ENCODE measurements at regions not wholly inside any gene's neighbourhood (a gene's known extent, or its start where the extent isn't known, plus 50 kb on each side); places are given as distances from the start of the nearest gene placed in this dataset.

DNA sequence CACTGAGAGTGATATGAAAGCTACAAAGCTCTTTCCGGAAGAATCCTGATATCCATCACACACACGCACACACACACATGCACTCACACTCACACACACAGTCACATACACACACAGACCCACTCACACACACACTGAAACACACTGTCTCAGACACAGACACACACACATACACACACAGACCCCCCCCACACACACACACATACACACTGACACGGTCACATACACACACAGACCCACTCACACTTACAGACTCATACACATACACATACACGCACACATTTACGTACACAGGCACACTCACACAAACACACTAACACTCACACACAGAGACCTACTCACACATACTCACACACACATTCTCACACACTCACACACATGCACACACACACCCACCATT, 58.6 kb downstream of the LIG4 start:
- no peak for DNase-seq

DNA sequence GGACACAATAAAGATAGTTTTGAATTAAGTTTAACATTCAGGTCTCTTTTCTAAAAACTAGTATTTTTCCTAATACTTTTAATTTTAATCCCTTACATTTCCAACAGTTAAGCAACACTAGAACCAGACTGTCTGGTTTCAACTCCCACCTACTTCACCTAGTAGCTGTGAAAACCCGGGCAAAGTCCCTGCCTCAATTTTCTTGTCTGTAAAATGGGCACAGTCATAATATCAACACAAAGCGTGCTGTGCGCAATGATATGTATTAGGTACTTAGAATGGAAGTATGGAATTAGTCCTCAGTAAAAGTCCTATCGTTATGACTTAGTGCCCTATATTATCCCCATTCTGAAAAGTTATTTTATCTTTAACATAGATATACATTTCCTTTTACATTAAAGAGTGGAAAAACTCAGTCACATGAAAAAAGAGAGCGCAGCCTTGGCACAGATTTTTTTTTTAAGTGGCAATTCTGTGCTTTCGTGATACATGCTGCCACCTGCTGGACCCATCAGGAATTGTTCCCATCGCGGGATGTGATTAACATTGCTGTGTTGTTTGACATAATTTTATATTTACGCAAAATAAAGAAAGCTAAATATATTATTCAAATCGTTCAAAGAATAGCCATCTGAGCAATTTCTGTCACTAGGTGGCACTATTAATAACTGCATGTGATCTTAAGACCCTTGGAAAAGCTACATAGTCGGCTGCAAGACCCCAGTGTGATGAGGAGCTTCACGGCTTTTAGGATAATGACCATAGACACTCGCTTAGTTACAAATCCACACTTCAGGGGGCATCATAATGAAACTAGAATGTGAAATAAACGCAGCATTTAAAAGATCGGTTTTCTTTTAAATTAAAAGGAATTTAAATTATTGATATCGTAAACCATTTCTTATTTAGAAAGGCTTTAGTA, 59.9 kb downstream of the LIG4 start:
- no peak for DNase-seq

DNA sequence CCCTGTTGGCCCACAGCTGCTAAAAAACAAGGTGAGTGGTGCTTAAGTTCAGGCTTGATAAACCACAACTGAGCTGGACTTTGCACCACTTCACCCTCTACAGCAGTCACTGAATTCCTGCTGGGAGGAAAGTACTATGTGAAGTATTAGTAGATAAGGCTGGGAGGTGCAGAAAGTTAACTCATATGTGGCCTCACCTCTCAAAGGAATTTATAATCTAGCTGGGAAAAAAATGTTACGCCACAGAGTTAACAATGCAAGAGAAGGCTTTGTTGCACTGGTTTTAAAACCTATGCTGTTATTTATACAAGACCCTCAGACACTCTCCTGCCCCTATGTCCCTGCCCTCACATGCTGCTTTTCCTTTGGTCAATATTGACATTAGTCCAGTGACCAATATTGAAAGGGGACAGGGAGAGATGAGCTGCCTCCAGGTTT, 60.9 kb downstream of the LIG4 start:
- DNase-seq: no peak

DNA sequence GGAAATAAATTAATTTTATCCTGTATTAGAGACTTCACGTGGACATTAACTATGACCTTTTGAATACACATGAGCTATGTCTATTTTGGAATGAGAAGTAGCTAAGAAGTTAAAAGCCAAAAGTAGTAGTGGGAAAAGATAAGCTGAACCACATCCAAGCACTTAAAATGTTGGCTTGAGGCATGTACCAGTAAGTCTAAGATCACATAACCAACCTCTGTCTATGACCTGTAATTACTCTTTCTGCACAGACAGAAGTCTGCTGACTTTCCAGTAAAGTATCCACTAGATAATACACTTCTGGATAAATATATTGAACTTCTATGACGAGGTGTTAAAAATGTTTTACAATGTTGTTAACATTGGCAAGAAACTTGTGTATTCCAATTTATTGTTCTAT, 68.7 kb downstream of the LIG4 start:
- DNase-seq: no peak

DNA sequence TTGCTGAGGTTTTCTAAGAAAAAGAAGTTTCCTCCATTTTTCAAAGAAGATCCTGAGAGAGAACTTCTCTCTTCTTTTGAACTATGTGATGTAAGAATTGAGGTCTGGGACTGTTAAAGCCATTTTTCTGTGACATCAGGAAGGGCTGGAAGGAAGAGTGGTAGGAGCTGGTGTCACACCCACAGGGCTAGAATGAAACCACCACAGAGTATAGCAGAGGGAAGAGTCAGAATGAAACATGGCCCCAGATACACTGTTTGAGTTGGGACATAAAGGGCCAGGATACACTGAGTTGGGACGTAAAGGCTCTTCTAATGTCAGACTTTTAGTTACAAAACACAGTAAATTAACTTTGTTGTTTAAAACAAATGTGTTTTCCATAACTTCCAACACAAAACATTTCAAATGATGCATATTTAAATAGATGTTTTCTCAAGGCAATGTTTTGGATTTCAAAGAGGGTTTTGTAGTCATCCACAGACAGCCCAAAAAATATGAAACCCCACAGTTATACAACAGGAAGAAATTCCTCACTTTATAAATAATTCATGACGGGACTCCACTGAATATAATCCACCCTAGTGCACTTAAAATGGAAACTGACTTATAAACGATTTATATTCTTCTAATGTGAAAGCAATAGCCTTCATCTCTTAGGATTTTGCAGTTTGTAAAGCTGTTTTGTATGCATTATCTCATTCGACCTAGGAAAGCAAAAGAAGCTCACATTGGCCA, 72.5 kb downstream of the LIG4 start:
- DNase-seq: no peak

DNA sequence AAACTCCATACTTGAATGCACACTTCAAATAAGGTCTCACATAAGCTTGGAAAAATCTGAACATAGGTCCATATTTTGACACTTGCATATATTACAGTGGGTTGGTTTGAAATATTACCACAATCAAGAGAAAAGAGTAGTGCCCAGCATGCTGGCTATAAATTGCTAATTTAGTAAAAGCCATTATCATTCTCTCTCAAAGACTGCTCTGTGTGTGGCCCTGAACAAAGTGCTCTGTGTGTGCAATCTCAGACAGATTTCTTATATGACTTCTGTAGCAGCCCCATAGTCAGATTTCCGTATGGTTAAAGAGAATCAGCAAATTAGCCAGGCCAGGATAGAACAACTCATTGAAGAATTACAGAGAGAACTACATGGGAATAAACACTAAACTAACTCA, 78.2 kb downstream of the LIG4 start:
- no peak for DNase-seq

DNA sequence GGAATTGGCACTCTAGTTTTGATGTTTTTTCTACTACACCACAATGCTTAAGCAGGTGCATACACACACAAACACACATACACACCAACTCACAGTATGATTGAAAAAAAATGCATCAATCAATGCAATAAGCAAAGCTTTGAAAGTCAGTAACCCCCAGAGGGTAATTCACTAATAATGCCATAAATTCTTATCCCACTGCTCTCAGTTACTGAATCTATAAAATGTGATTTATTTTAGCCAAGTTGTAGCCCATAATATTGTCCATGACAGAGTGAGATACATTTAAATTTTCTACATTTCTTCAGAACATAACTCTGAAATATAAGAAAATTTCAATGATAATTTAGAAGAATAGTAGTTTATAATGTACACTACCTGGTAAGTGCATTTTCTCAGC, 87.9 kb downstream of the LIG4 start:
- no peak for DNase-seq

DNA sequence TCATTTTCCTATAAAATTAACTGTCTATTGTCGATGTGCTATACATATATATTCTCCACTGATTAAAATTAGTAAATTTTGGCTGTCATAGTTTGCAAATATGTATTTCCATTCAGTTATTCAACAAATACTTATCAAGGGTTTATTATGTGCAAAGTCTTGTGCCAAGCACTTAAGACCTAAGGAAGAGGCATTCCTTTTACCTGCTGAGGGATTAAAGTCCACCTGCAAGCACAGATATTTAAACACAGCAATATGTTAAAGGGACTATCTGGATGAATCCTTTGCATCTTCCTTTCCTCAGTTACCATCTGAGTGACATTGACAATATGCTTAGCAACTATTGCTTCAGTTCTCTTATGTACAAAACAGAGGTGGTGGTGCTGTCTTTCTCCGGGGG, 89.3 kb downstream of the LIG4 start:
- DNase-seq: no peak

DNA sequence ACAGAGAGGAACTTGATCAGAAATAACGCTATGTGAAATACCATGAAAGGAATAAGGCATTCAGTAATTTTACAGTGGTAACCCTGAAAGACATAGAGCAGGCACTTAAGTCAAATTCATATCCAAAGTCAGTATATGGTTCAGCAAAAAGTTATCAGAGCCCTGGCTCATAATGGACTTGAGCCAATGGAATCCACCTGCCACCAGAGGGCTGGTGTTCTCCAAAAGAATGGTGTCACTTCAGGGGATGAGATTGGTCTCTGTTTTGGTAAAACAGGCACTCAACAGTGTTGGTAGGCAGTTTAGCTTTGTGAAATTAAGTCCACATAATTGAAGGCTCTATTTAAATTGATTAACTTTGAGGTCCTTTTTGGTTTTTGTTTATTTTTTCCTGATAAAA, 93.9 kb downstream of the LIG4 start:
- no peak for DNase-seq

DNA sequence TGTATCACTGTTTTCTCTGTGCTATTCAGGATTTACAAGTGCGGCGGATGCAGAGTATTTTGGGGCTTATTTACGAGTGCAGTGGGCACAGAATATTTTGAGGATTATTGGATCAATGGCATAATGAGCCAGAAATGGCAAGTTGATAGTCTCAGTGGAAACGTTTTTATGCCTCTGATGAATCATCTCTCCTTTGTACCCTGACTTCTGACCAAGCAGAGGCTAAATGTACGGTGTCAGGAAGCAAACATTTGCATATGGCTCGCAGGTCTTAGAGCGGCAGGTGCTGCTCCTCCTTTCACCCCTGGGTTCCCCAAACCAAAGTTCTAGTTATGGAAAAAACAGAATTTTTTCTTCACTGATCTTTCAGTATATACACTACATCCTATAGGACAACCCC, 94.5 kb downstream of the LIG4 start:
- DNase-seq: no peak

DNA sequence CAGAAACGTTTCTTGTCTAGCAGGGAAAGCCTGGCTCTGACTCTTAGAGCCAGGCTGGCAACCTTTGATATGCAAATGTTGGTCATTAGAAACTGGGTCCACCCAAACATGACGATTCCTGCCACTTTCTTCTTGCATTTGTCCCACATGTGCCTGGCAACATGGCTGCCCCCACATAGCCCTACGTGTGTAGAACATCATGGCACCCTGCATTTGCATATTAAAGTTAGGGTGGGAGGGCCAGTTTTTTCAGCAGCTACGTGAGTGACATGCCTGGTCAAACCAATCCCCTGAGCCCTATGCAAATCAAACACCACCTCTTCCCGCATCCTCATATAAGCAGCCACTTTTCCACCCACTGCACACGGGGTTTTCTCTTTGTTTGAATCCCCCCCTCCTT, 95.0 kb downstream of the LIG4 start:
- DNase-seq: no peak

DNA sequence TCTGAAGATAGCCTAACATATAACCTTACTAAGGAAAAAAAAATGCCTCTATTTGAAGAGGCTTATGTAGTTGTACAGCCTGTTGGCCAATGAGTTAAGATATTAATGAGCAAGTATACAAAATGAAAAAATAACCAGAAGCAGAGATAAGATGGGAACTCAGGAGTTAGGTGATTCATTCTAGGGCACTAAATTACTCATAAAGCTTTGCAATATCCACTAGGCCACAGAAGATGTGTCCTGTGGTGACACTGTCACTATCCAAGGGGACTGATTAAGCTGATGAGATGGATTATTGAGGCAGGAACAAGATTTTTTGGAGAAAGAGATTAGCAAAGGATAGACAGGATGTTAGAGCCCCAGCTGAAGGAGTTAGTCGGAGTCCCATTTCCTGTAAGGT, 99.6 kb downstream of the LIG4 start:
- no peak for DNase-seq

DNA sequence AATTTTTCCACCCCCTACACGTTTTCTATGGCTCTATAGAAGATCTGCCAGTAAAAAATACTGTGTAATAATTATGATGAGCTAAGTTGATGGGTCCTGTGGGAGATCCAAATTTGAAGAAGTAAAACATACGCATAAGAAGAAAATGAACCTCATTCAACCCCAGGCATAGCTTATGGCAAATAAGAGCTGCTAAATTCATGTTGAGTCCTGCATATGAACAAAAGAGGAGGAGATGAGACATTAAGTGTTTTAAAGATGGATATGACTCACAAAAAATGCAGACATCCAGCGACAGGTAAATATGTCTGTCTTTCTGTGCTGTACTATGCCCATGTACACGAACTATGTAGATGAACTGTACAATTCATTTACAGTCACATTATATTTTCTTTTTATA, 101.9 kb downstream of the LIG4 start:
- no peak for DNase-seq

DNA sequence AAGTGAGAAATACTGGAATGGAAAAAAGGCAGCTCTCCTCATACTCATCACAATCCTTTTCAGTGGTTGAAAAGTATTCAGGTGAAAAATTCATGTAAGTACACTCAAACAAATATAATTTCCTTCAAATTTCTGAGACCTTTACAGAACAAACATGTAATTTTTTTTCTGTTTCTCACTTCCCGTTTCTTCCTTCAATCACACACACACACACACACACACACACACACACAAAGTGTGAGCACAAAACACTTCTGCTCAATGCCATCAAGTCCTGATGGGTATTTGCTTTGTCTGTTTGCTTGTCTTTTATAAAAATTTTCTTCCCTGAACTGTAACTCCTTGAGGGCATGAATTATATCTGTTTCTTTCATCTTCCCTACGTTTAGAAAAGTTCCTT, 110.6 kb downstream of the LIG4 start:
- DNase-seq: no peak

DNA sequence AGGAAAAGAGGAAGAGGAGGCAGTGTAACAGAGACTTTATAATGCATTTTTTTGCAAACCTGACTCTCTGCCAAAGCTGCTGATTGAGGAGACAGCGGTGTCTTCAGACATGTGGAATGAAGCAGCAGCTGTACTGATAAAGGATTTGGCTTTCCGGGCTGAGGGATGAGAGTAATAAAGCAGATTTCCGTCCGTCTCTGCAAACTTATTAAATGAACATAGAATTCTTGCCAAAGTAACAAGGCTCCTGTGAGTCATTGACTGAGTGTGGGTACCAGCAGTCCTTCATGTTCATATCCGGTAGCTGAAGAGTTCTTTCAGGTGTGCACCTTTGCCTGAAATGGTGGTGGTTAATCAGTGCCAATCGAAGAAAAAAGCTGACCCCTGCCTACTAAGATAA, 112.6 kb downstream of the LIG4 start:
- DNase-seq: no peak

DNA sequence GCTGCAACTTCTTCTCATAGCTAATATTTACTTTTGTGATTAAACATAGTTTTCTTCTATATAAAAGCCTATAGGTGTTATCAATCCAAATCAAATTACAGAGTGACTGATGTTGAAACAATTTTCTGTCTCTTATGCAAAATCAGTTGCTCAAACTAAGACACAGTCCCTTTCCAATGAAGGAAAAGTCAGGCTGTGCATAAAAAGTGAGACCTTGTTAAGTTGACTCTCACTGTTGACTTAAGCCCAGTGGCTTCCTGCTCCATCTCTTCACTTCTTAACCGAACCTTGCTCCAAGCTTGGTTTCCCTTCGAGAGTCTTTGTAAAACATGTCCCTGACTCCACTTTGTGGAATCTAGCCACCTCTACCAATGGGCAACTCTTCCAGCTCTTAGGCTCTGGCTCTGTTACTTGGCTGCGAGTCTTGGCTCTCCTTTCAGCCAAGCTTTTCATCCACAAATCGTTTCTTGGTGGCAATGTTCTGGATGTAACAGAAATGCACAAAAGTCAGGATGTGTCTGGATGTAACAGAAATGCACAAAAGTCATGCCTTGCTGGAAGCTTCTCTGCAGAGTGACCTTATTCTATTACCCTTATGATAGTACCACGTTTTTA, 118.9 kb downstream of the LIG4 start:
- no peak for DNase-seq

DNA sequence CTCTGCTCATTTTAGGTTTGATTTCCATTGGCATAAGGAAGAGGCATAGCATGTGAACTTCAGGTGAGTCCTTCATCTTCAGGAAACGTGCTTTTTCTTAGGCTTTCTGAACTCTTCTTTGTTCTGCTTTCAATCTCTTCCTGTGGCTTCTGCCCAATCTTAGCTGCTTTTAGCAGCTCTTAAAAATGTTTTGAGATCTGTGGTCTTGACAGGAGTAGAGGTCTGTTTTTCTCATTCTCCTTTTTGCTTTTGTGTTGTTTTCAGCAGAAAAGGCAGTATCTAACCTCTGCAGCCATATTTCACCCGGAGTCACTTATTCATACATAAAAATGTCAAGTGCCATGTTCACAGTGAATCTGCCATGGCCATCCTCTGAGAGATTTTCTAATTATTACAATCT, 120.3 kb downstream of the LIG4 start:
- no peak for DNase-seq

DNA sequence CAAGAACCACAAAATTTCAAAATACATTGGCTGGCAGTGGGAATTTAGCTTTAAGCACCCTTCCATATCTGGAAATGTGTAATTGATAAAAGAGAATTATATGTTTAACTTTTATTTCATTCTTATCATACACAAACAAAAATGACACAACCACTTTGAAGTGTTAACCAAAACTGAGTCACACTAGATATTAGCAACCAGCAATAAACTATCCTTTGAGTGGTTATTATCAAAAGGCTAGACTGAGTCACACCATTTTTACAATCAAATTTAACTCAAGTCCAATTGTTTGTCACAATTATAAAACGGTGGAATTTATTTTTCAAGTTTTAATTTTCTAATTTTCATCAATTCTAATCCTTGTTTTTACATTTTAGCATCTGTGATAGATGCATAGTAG, 121.7 kb downstream of the LIG4 start:
- no peak for DNase-seq

DNA sequence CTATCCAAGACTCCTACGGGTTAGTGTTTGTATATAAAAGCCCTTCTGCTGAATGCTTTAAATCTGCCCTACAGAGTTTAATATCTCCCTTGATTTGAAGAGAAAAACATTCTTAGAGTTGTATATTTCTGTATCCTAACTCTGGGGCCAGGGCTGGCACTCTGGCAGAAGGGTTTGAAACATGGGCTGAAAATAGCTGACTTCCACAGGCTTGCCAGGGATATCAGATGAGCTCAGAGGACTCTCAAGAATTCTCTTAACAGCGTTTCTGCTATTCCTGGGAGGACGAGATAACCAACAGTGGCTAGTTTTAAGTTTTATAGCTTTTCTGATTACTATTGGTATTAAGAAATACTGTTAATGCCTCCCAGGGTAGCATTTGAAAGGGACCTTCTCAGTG, 127.5 kb downstream of the LIG4 start:
- DNase-seq: no peak

DNA sequence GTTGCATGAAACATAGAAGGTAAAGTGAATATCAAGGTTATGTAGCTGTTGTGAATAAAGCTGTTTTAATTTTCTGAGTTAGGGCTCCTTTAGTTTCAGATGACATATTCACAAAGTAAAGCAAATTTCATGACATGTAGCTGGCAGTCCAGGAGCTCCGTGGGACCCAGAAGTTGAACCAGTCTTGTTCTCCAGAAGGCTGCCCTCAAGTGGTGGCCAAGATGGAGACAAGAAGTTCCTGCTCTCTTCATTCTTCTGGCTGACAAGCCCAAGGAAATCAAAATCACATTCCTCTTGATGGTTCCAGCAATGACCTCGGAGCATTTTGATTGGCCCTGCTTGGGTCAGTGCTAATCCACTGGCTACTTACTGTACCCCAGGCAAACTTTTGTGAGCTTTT, 128.7 kb downstream of the LIG4 start:
- DNase-seq: no peak

DNA sequence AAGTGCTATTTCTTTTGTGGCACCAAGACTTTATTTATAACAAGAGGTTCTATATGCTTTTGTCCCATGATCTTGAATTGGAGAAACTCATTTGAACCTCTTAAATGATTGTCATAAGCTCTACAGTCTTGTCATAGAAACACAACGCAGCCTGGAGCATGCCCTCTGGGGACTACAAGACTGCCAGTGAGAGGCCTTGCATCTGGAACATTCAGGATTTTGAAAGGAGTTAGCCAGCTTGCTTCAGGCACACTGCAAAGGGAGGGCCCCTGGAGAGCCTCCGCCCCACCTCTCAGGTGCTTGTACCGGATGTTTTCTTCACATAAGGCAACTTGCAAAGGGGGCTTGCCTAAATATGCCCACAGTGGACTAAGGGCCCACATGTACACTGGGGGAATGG, 130.5 kb downstream of the LIG4 start:
- no peak for DNase-seq

DNA sequence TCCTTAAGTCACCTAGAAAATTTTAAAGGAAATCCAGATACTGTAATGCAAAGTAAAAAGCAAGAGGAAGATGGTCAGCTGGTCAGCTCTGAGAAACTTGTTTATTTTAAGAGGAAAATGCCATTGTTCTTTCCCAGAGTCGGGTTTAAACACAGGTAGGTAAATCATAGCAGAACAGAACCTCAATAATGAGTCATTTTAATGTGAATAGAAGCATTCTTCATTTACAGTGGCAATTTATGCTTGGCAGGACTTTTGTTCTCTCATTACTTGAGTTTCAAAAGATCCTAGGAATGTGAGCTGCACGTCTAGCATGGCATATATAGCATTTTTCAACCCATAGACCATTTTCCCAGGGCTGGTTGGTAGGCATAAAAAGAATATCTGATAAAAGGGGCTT, 132.3 kb downstream of the LIG4 start:
- no peak for DNase-seq

DNA sequence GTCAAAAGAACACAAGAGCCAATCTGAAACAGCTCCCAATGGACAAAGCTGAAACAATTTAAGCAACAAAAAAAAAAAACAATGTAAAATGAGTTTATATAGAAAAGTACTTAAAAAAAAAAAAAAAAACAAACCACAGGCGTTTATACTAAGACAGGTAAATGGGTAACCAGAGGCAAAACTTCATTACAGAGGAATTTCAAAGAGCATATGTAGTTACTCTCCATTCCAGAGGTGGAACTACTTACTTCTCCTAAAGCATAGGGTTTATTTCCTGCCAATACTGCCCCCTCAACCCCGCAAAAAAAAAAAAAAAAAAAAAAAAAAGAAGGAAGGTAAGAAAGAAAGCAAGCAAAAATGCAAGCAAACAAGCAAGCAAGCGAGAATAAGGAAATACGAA, 132.9 kb downstream of the LIG4 start:
- no peak for DNase-seq

DNA sequence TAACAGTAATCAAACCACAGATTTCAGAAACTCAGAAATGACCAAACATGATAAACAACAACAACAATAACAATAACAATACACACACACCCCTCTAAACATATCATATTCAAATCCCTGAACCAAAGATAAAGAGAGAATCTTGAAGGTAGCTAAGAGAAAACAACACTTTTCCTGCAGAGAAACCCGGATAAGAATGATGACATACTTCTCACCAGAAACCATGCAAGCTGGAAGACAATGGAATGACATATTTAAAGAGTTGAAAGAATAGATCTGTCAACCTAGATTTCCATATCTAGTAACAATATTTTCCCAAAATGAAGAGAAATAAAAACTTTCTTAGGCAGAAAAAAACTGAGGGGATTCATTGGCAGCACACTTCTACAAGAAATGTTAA, 138.1 kb downstream of the LIG4 start:
- no peak for DNase-seq

Measured in cerebellar nuclear complex (tissue), 1 donor.